ENCODE measurements at regions not wholly inside any gene's neighbourhood (a gene's known extent, or its start where the extent isn't known, plus 50 kb on each side); places are given as distances from the start of the nearest gene placed in this dataset.

DNA sequence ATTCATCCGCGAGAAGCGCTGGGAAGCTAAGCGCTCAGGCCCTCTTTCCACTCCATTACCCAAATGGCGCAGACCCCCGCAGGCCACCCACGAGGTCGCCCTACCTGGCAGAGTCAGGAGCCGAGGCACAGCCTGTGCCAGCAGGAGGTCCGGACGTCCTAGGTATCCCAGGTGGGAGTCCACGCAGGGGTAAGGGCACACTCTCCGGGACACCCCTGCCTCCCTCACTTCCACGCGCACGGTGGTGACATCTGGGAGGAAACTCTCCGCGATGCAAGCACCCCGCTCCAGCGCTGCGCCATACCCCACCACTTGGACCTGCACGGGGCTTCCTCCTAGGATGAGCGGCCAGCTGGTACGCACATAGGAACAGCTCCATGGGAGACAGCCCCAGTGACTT lies 95.1 kb upstream of the ARHGEF7 start:
- H3K36me3 Mint-ChIP-seq (ENCODE audit: insufficient read depth, unreplicated experiment): no peaks in the 10 kb centered on the region
- POLR2A ChIA-PET: no interaction called here

GRCh38 chr13:111017755-111018459 lies 97.2 kb upstream of the ARHGEF7 start:
- Mint-ChIP-seq H3K36me3 (ENCODE audit: insufficient read depth, unreplicated experiment) (no peaks in the 10 kb centered on the region), H3K27me3 (ENCODE audit: insufficient read depth, unreplicated experiment) (no peaks in the 10 kb centered on the region), H3K9me3 (ENCODE audit: unreplicated experiment) (peaks cover 15% of the 10 kb centered on the region), H3K27ac (ENCODE audit: unreplicated experiment) (no peak overlapping the region), H3K4me3 (ENCODE audit: unreplicated experiment) (no peak overlapping the region), H3K4me1 (ENCODE audit: low read depth, unreplicated experiment) (no peaks in the 10 kb centered on the region)
- Histone ChIP-seq H3K27me3 (replicated peaks; ENCODE audit: control insufficient read depth, insufficient read depth, low read length) (no peaks in the 10 kb centered on the region), H3K36me3 (ENCODE audit: control insufficient read depth, insufficient read depth, low read length) (no peaks in the 10 kb centered on the region), H3K4me1 (no peaks in the 10 kb centered on the region), H3K9me3 (peaks cover 20% of the 10 kb centered on the region), H3K4me3 (ENCODE audit: low read depth, low read length) (no peak overlapping the region)
- POLR2A ChIA-PET: no interaction called here
- no peak for DNase-seq
- no peak for TF ChIP-seq CTCF (IDR thresholded peaks at IDR 0.05; ENCODE audit: insufficient read depth in 1 of 2, low read depth in 1 of 2, low read length in 1 of 2, severe bottlenecking in 1 of 2, unreplicated experiment in 1 of 2)
- no TSS peak for BruUV-seq (replicated peaks)
- intact Hi-C loops (cut with micrococcal nuclease; ENCODE audit: unreplicated experiment): no loop called here
- CTCF ChIA-PET: no interaction called here

More for the DNA sequence above, 95.1 kb upstream of the ARHGEF7 start:
- no peak for TF ChIP-seq CTCF (IDR thresholded peaks at IDR 0.05; ENCODE audit: insufficient read depth in 1 of 2, low read depth in 1 of 2, low read length in 1 of 2, severe bottlenecking in 1 of 2, unreplicated experiment in 1 of 2)
- Histone ChIP-seq H3K9me3 (peaks cover 20% of the 10 kb centered on the region), H3K36me3 (ENCODE audit: control insufficient read depth, insufficient read depth, low read length) (no peaks in the 10 kb centered on the region), H3K4me3 (ENCODE audit: low read depth, low read length) (no peak overlapping the region), H3K27me3 (replicated peaks; ENCODE audit: control insufficient read depth, insufficient read depth, low read length) (no peaks in the 10 kb centered on the region), H3K4me1 (no peaks in the 10 kb centered on the region)
- no peak for DNase-seq
- no peak overlapping the region for H3K27ac Mint-ChIP-seq (ENCODE audit: unreplicated experiment)
- H3K27me3 Mint-ChIP-seq (ENCODE audit: insufficient read depth, unreplicated experiment): no peaks in the 10 kb centered on the region
- no TSS peak for BruUV-seq (replicated peaks)
- H3K9me3 Mint-ChIP-seq (ENCODE audit: unreplicated experiment): peaks cover 15% of the 10 kb centered on the region
- CTCF ChIA-PET: no interaction called here
- no peak overlapping the region for H3K4me3 Mint-ChIP-seq (ENCODE audit: unreplicated experiment)
- no peaks in the 10 kb centered on the region for H3K4me1 Mint-ChIP-seq (ENCODE audit: low read depth, unreplicated experiment)
- intact Hi-C loops (cut with micrococcal nuclease; ENCODE audit: unreplicated experiment): no loop called here

DNA sequence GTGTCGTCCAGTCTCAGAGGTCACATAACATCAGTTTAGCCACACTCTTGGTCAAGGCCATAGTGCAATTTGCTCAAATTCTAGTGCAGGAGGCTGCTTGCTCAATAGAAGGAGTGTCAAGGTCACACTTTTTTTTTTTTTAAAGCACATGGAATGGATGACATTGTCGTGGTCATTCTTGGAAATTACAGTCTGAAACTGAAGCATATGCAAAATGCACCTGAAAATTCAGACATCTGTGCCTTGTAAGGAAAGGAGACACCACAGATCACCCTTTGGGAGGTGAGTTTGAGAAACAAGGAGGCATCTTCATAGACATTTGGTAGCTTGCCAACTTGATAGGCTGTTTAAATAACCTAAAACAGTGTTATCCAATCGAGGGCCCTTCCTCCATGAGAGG lies 98.3 kb upstream of the ANKRD10 start:
- H3K4me3 ChIP-seq (ENCODE audit: low read depth, low read length): no peak overlapping the region
- no peak for DNase-seq
- no peaks in the 10 kb centered on the region for H3K9me3 ChIP-seq
- no peak overlapping the region for H3K4me3 Mint-ChIP-seq (ENCODE audit: unreplicated experiment)
- no peaks in the 10 kb centered on the region for H3K27me3 ChIP-seq (replicated peaks; ENCODE audit: control insufficient read depth, insufficient read depth, low read length)
- no peaks in the 10 kb centered on the region for H3K9me3 Mint-ChIP-seq (ENCODE audit: unreplicated experiment)
- H3K36me3 ChIP-seq (ENCODE audit: control insufficient read depth, insufficient read depth, low read length): no peaks in the 10 kb centered on the region
- TF ChIP-seq CTCF (IDR thresholded peaks at IDR 0.05; ENCODE audit: insufficient read depth in 1 of 2, low read depth in 1 of 2, low read length in 1 of 2, severe bottlenecking in 1 of 2, unreplicated experiment in 1 of 2): no peak
- no peak overlapping the region for H3K27ac Mint-ChIP-seq (ENCODE audit: unreplicated experiment)
- no peaks in the 10 kb centered on the region for H3K36me3 Mint-ChIP-seq (ENCODE audit: insufficient read depth, unreplicated experiment)
- no TSS peak for BruUV-seq (replicated peaks)
- ChIA-PET POLR2A (no interaction called here), CTCF (no interaction called here)
- intact Hi-C loops (cut with micrococcal nuclease; ENCODE audit: unreplicated experiment): no loop called here
- H3K4me1 ChIP-seq: no peaks in the 10 kb centered on the region
- H3K4me1 Mint-ChIP-seq (ENCODE audit: low read depth, unreplicated experiment): no peaks in the 10 kb centered on the region
- peaks cover 4% of the 10 kb centered on the region for H3K27me3 Mint-ChIP-seq (ENCODE audit: insufficient read depth, unreplicated experiment)

All from Caco-2 (cell line).